OCI-LY1 (cell line): ENCODE measurements at regions not wholly inside any gene's neighbourhood (a gene's known extent, or its start where the extent isn't known, plus 50 kb on each side); places are given as distances from the start of the nearest gene placed in this dataset.

ENCODE experiments used
- H2AFZ ChIP-seq: fragments of 200-600 bp; sonication (generic), shearing (Covaris generic); 2 replicates; pipeline ENCODE4 v1.6.0; 2014; ENCODE audit warnings: antibody characterized with exemption, mild to moderate bottlenecking, low read length
- H3F3A ChIP-seq: fragments of 200-600 bp; sonication (generic), shearing (Covaris generic); 2 replicates; pipeline ENCODE4 v1.6.0; 2014; ENCODE audit warnings: mild to moderate bottlenecking, antibody characterized with exemption, low read length, moderate library complexity; ENCODE audit not compliant: insufficient read depth
- H3K27ac ChIP-seq: fragments of 200-600 bp; sonication (generic); 2 replicates; pipeline ENCODE4 v1.5.1; 2014; ENCODE audit warnings: low read length, mixed run types, mild to moderate bottlenecking, low read depth; ENCODE audit not compliant: poor library complexity, severe bottlenecking
- H3K27me3 ChIP-seq: fragments of 200-600 bp; sonication (generic); 2 replicates; pipeline ENCODE4 v1.6.0; 2014; ENCODE audit warnings: antibody characterized with exemption, mild to moderate bottlenecking, low read length, moderate library complexity; ENCODE audit not compliant: insufficient read depth
- H3K36me3 ChIP-seq: fragments of 200-600 bp; sonication (generic); 2 replicates; pipeline ENCODE4 v1.6.1; 2014; ENCODE audit warnings: mild to moderate bottlenecking, antibody characterized with exemption, low read length, moderate library complexity, mixed read lengths; ENCODE audit not compliant: insufficient read depth
- H3K4me1 ChIP-seq: fragments of 200-600 bp; sonication (generic); 2 replicates; pipeline ENCODE4 v1.5.1; 2014; ENCODE audit warnings: mild to moderate bottlenecking, low read length, moderate library complexity; ENCODE audit not compliant: insufficient read depth, severe bottlenecking
- H3K4me2 ChIP-seq: fragments of 200-600 bp; sonication (generic), shearing (Covaris generic); 2 replicates; pipeline ENCODE4 v1.6.1; 2014; ENCODE audit warnings: low read length
- H3K4me3 ChIP-seq: fragments of 200-600 bp; sonication (generic); 2 replicates; pipeline ENCODE4 v1.5.1; 2014; ENCODE audit warnings: low read length, low read depth, mild to moderate bottlenecking, mixed read lengths; ENCODE audit not compliant: poor library complexity, severe bottlenecking
- H3K79me2 ChIP-seq: fragments of 200-600 bp; shearing (Covaris generic); 2 replicates; pipeline ENCODE4 v1.6.1; 2016; ENCODE audit warnings: mixed run types, low read length, mixed read lengths; ENCODE audit not compliant: insufficient read depth
- H3K9ac ChIP-seq: fragments of 200-600 bp; sonication (generic), shearing (Covaris generic); 2 replicates; pipeline ENCODE4 v1.6.1; 2014; ENCODE audit warnings: mild to moderate bottlenecking, low read length, mixed read lengths
- H3K9me2 ChIP-seq: fragments of 200-600 bp; sonication (generic), shearing (Covaris generic); 2 replicates; pipeline ENCODE4 v1.6.1; 2014; ENCODE audit warnings: low read depth, mild to moderate bottlenecking, low read length, mixed read lengths
- H3K9me3 ChIP-seq: fragments of 200-600 bp; shearing (Covaris generic); 2 replicates; pipeline ENCODE4 v1.6.1; 2014; ENCODE audit warnings: low read length, mixed read lengths
- H4K20me1 ChIP-seq: fragments of 200-600 bp; sonication (generic), shearing (Covaris generic); 2 replicates; pipeline ENCODE4 v1.6.0; 2016; ENCODE audit warnings: mild to moderate bottlenecking, low read length; ENCODE audit not compliant: insufficient read depth
- CTCF ChIP-seq: fragments of 200-600 bp; sonication (generic), shearing (Covaris generic); IDR thresholded peaks from 2 replicates; pipeline ENCODE4 v1.5.1; 2017; ENCODE audit warnings: mild to moderate bottlenecking, antibody characterized with exemption, low read length, moderate library complexity, mixed read lengths
- EZH2 ChIP-seq: fragments of 200-600 bp; sonication (generic), shearing (Covaris generic); IDR thresholded peaks from 2 replicates; pipeline ENCODE4 v1.8.0; 2017; ENCODE audit warnings: borderline replicate concordance, mixed run types, mild to moderate bottlenecking, antibody characterized with exemption, low read length, moderate library complexity, mixed read lengths

- H3K9me3 ChIP-seq: no peaks in the 10 kb centered on the region
- H3K27me3 ChIP-seq: no peaks in the 10 kb centered on the region
- no peaks in the 10 kb centered on the region for H3K4me1 ChIP-seq
- H3F3A ChIP-seq: no peaks in the 10 kb centered on the region
- H3K4me3 ChIP-seq: no peak overlapping the region
- no peaks in the 10 kb centered on the region for H3K79me2 ChIP-seq
- H2AFZ ChIP-seq: no peak overlapping the region
- H3K9me2 ChIP-seq: no peaks in the 10 kb centered on the region
- H3K27ac ChIP-seq: no peak overlapping the region
- H3K4me2 ChIP-seq: no peak overlapping the region
- H4K20me1 ChIP-seq: no peaks in the 10 kb centered on the region
- H3K9ac ChIP-seq: no peak overlapping the region
- TF ChIP-seq CTCF (no peak), EZH2 (no peak)
- H3K36me3 ChIP-seq: no peaks in the 10 kb centered on the region
Observed at GRCh38 chr21:15140321-15141019, 75.7 kb upstream of the NRIP1 start.

- Histone ChIP-seq H3K9me3 (no peaks in the 10 kb centered on the region), H3K4me3 (no peak overlapping the region), H3K27me3 (no peaks in the 10 kb centered on the region), H3K9ac (no peak overlapping the region), H2AFZ (no peak overlapping the region), H3F3A (no peaks in the 10 kb centered on the region), H3K4me1 (no peaks in the 10 kb centered on the region), H3K36me3 (no peaks in the 10 kb centered on the region), H3K4me2 (no peak overlapping the region), H3K9me2 (no peaks in the 10 kb centered on the region), H3K27ac (no peak overlapping the region), H3K79me2 (no peaks in the 10 kb centered on the region), H4K20me1 (no peaks in the 10 kb centered on the region)
- no peak for TF ChIP-seq CTCF
- no peak for TF ChIP-seq EZH2
Observed at GRCh38 chr21:15141261-15141970, 76.6 kb upstream of the NRIP1 start.

- no peaks in the 10 kb centered on the region for H3K27me3 ChIP-seq
- no peaks in the 10 kb centered on the region for H3F3A ChIP-seq
- H3K9me3 ChIP-seq: no peaks in the 10 kb centered on the region
- no peaks in the 10 kb centered on the region for H4K20me1 ChIP-seq
- H3K36me3 ChIP-seq: no peaks in the 10 kb centered on the region
- no peak overlapping the region for H3K27ac ChIP-seq
- H2AFZ ChIP-seq: no peak overlapping the region
- H3K4me1 ChIP-seq: no peaks in the 10 kb centered on the region
- H3K4me2 ChIP-seq: no peak overlapping the region
- no peak overlapping the region for H3K4me3 ChIP-seq
- H3K79me2 ChIP-seq: no peaks in the 10 kb centered on the region
- no peak for TF ChIP-seq EZH2
- TF ChIP-seq CTCF: no peak
- H3K9me2 ChIP-seq: no peaks in the 10 kb centered on the region
- H3K9ac ChIP-seq: no peak overlapping the region
Observed at GRCh38 chr21:15144026-15144425, 79.2 kb upstream of the NRIP1 start.
